ENCODE measurements at regions not wholly inside any gene's neighbourhood (a gene's known extent, or its start where the extent isn't known, plus 50 kb on each side); places are given as distances from the start of the nearest gene placed in this dataset.

DNA sequence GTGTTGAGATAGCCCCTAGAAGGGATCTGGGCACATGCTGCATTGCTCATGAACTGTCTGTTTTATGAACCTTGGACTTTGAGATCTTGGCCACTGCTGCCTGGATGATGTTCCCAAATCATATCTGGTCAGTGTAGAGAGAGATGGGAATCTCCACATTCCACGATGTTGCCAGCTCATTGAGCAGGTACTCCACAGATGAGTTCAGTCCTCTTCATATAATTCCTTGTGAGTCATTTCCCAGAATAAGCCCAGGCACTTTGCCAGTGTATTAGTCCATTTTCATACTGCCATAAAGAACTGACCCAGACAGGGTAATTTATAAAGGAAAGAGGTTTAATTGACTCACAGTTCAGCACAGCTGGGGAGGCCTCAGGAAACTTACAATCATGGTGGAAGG is 254.0 kb upstream of the RUNX1 start:
- TF ChIP-seq ZNF19 (tag by site-specific recombination; IDR thresholded peaks at IDR 0.05; ENCODE audit: low read depth) (no peak), ZFP41 (tag by site-specific recombination; IDR thresholded peaks at IDR 0.05; ENCODE audit: borderline replicate concordance) (no peak), ZNF510 (tag by site-specific recombination; IDR thresholded peaks at IDR 0.05; ENCODE audit: insufficient replicate concordance) (peak; percentile 27), ZSCAN30 (tag by site-specific recombination; IDR thresholded peaks at IDR 0.05) (no peak), ZNF311 (tag by site-specific recombination; IDR thresholded peaks at IDR 0.05; ENCODE audit: borderline replicate concordance) (no peak), ZNF513 (tag by site-specific recombination; IDR thresholded peaks at IDR 0.05) (no peak), KLF9 (tag by site-specific recombination; IDR thresholded peaks at IDR 0.05; ENCODE audit: low read depth) (no peak), ZBTB1 (tag by site-specific recombination; IDR thresholded peaks at IDR 0.05) (no peak), CTCF (tag by site-specific recombination; IDR thresholded peaks at IDR 0.05) (no peak), ZNF830 (tag by site-specific recombination; IDR thresholded peaks at IDR 0.05; ENCODE audit: low read depth) (no peak), ZNF792 (tag by site-specific recombination; IDR thresholded peaks at IDR 0.05) (no peak), BCL11A (tag by site-specific recombination; IDR thresholded peaks at IDR 0.05; ENCODE audit: low read depth) (no peak), YY1 (tag by site-specific recombination; IDR thresholded peaks at IDR 0.05) (no peak), INSM2 (tag by site-specific recombination; IDR thresholded peaks at IDR 0.05) (no peak)

Data from HEK293 (cell line).